ENCODE measurements at regions not wholly inside any gene's neighbourhood (a gene's known extent, or its start where the extent isn't known, plus 50 kb on each side); places are given as distances from the start of the nearest gene placed in this dataset.

DNA sequence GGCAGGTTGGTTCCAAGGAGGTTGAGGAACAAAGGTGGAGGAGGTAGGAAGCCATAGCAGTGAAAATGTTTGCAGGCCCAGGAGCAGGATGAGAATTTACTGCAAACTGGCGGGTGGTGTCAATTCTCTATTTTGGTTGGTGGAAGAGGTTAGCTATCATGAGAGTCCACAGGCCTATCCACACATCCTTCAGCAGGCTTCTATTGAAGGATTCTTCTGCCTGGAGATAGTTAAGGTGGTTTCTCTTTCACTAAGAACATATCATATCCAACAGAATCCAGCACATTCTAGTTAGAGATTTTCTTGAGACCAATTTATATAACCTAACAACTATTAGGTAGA is 68.9 kb upstream of the DYRK2 start:
- TF ChIP-seq, protein P1, sequence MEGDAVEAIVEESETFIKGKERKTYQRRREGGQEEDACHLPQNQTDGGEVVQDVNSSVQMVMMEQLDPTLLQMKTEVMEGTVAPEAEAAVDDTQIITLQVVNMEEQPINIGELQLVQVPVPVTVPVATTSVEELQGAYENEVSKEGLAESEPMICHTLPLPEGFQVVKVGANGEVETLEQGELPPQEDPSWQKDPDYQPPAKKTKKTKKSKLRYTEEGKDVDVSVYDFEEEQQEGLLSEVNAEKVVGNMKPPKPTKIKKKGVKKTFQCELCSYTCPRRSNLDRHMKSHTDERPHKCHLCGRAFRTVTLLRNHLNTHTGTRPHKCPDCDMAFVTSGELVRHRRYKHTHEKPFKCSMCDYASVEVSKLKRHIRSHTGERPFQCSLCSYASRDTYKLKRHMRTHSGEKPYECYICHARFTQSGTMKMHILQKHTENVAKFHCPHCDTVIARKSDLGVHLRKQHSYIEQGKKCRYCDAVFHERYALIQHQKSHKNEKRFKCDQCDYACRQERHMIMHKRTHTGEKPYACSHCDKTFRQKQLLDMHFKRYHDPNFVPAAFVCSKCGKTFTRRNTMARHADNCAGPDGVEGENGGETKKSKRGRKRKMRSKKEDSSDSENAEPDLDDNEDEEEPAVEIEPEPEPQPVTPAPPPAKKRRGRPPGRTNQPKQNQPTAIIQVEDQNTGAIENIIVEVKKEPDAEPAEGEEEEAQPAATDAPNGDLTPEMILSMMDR (IDR thresholded peaks at IDR 0.05; ENCODE audit: low read depth, low read length), result no peak
- no peak overlapping the region for H3K4me3 ChIP-seq (ENCODE audit: low read depth, low read length)

DNA sequence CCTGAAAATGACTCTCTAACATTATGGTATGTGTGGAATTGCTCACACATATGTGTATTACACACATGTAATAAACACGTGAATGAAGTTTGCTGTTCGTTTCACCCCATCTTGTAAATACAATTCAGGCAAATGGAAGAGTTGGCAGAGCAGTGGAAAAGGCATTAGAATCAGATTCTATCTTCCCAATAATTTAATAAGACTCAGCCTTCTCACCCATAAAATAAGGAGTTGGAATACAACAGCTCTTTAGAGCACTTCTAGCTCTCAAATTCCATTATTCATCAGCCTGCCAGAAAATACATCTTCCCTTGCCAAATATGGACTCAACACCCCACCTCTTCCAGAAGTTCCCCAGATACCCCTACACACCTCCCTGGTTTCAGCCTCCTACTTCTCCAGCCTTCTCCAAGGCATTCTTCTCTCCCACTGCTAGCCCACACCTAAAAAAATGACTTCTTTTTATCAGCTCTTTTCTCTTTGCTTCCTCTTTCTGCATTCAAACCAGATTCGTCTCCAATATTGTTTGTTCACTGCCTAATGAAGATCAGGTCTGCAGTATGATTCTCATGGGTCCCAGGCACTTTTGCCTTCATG is 66.2 kb upstream of the DYRK2 start:
- no peak overlapping the region for H3K4me3 ChIP-seq (ENCODE audit: low read depth, low read length)
- TF ChIP-seq, protein P1 (IDR thresholded peaks at IDR 0.05; ENCODE audit: low read depth, low read length), result no peak

DNA sequence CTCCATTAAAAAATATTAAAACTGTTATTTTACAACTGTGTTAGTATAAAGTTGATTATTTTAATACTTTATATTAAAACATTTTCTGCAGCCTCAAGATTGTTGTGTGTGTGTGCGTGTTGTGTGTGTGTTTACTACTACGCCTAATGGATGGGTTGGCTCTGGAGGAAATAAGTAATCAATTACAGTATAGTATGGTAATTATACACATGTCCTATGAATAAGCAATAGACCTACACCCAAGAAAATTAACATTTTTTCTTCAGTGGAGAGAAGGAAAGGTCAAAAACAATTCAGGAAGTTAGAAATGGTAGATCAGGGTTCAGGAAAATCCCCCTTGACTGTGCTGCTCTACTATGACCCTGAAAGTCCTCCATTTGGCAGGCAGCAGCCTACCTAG is 65.7 kb upstream of the DYRK2 start:
- H3K4me3 ChIP-seq (ENCODE audit: low read depth, low read length), result no peak overlapping the region
- TF ChIP-seq, protein P1 (IDR thresholded peaks at IDR 0.05; ENCODE audit: low read depth, low read length), result no peak

DNA sequence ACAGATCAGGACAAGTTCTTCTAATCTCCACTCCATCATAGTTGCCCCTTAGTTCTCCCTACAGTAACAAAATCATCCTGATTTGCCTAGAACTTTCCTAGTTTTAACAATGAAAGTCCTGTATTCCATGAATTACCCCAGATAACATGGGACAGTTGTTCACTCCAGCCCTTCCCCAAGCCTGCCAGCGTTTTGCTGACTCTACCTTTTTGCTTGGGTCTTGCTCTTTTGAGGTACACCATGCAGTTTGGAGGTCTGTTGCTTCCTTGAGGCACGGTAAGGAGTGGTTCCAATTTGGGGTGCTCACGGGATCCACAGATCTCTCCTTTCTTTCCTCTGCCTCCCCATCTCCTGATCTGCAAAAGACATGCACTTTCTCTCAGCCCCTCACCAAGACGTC is 61.6 kb upstream of the DYRK2 start:
- H3K4me3 ChIP-seq (ENCODE audit: low read depth, low read length), result no peak overlapping the region
- TF ChIP-seq, protein P1 (IDR thresholded peaks at IDR 0.05; ENCODE audit: low read depth, low read length), result no peak

DNA sequence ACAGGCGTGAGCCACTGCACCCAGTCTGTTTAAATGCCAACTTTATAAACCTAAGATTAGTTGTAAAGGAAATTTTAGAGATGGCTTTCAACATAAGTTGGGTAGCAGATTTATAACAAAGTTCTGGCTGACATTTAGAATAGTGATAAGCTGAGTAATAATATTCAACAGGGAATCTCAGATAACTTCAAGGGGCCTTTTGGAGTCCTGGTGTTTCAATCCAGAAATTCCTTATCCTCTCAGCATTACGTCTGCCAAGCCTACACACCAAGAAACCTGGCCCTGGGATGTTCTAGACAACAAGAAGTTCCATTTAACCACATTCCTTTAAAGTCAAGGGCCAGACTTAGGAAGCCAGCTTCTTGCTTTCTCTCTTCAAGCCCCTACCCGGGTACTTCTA is 59.5 kb upstream of the DYRK2 start:
- no peak overlapping the region for H3K4me3 ChIP-seq (ENCODE audit: low read depth, low read length)
- TF ChIP-seq, protein P1 (IDR thresholded peaks at IDR 0.05; ENCODE audit: low read depth, low read length), result no peak

DNA sequence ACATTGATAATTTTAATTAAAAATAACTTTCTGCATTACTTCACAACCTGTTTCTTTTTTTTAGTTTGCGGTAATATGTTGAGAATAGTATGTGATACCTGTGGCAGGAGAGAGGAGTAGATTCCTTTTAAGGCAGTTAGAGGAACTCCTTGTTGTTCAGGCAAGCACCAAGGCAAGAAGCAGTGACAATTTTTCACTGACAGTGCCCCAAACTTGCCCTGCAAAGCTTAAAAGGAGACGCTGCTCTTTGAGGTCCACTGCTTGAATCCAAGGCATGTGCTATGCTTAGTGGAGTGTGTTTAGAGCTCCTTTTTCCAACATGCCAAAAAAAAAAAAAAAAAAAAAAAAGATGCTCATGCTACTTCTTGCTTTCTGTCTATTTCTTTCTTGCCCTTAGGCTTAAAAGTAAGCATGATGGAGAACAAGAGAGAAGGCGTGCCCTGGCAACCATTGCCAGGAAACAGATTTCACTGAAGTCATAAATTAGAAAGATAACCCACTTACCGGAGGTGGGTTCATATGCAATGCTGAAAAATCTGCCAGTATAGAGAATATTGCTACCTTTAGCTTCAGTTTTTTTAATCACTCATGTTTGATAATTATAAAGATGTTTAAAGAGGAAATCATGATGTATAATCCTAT is 58.3 kb upstream of the DYRK2 start:
- TF ChIP-seq, protein P1 (IDR thresholded peaks at IDR 0.05; ENCODE audit: low read depth, low read length), result no peak
- H3K4me3 ChIP-seq (ENCODE audit: low read depth, low read length), result no peak overlapping the region

DNA sequence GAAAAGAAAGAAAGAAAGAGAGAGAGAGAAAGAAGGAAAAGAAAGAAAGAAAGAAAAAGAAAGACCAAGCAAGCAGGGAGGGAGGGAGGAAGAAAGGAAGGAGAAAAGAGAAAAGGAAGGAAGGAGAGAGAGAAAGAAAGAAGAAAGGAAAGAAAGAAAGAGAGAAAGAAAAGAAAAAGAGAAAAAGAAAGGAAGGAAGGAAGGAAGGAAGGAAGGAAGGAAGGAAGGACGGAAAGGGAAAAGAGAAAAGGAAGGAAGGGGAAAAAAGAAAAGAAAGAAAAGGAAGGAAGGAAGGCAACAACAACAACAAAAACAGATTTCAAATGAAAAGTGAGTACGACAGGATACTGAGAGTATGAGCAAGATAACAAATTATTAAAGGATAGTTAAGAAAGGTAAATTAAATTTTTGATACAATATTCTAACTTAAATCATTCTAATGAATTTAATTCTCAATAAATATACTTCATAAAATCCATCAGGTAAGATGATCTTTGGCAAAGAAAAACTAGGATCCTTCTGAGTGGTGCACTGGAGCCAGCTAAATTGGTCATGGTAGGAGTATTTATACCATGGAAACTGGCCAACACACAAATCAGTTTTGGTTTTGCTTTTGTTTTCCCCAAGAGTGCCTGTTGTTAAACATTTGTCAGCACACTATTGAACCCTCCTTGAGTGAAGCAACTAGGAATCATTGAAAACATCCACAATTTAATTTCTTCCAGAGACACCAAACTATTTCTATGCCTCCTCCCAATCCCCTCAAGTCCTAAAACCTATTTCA is 56.1 kb upstream of the DYRK2 start:
- TF ChIP-seq, protein P1 (IDR thresholded peaks at IDR 0.05; ENCODE audit: low read depth, low read length), result no peak
- 0 out of 2 replicates have a peak overlapping the region, but pooled peaks have one; percentile 2 for H3K4me3 ChIP-seq (ENCODE audit: low read depth, low read length)
